ENCODE measurements at regions not wholly inside any gene's neighbourhood (a gene's known extent, or its start where the extent isn't known, plus 50 kb on each side); places are given as distances from the start of the nearest gene placed in this dataset.
A peak's percentile ranks its signal among the peaks of the same experiment; 100 is the strongest.

DNA sequence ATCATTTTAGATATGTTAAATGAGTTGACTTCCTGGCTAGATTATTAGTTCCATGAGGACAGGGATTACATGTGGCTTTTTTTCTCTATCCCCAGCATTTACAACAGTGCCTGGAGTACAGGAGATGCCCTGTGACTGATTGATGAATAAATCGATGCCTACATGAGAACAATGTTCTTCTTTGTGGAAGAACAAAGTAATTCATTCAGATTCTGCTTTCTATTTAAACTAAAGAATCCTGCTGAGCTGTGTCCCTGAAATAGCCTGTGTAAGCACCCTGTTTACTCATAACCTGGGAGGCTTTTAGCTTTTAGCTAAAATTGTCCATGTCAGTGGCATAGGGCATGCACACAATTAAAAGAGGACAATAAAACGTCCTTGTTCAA is 125.1 kb upstream of the BTBD3 start:
- no peak for DNase-seq (ENCODE audit: extremely low read depth, low read depth)
- TF ChIP-seq, protein P1, sequence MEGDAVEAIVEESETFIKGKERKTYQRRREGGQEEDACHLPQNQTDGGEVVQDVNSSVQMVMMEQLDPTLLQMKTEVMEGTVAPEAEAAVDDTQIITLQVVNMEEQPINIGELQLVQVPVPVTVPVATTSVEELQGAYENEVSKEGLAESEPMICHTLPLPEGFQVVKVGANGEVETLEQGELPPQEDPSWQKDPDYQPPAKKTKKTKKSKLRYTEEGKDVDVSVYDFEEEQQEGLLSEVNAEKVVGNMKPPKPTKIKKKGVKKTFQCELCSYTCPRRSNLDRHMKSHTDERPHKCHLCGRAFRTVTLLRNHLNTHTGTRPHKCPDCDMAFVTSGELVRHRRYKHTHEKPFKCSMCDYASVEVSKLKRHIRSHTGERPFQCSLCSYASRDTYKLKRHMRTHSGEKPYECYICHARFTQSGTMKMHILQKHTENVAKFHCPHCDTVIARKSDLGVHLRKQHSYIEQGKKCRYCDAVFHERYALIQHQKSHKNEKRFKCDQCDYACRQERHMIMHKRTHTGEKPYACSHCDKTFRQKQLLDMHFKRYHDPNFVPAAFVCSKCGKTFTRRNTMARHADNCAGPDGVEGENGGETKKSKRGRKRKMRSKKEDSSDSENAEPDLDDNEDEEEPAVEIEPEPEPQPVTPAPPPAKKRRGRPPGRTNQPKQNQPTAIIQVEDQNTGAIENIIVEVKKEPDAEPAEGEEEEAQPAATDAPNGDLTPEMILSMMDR (IDR thresholded peaks at IDR 0.05; ENCODE audit: low read depth, low read length), result no peak

DNA sequence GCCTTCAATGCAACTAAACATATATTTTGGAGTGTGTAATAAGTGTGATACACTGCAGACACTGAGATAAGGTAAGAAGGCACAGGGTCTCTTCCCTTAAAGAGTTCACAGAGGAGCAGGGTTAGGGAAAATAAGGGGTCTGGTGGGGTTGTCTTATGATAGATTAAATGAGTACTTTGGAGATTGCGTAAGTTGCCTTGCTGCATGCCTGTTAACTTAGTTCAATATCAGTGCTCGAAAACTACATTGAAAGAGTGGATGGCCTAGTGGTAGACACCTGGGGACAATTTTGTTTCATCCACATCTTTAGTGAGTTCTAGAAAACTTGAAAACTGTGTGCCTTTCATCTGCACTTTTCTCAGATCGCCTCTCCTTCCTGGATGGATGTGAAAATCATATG is 123.2 kb upstream of the BTBD3 start:
- no peak for DNase-seq (ENCODE audit: extremely low read depth, low read depth)
- TF ChIP-seq, protein P1 (IDR thresholded peaks at IDR 0.05; ENCODE audit: low read depth, low read length), result no peak

DNA sequence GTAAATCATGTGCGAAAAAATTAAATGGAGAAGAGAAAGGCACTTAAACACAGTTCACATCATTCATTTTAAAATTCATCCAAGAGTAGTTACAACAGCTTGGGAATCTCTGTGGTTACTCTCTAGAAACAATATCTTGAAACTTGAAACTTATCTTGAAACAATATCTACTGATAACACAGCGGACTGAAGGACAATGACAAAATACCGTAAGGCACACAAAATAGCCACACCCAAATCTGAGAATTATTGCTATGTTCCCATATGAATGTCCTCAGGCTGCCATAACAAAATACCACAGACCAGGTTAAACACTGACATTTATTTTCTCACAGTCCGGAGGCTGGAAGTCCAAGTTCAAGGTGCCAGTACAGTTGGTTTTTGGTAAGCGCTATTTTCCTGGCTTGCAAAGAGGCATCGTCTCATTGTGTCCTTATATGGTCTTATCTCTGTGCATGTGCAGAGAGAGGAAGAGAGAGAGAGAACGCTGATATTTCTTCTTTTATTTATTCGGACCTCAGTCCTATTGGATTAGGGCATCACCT is 122.5 kb upstream of the BTBD3 start:
- no peak for DNase-seq (ENCODE audit: extremely low read depth, low read depth)
- TF ChIP-seq, protein P1 (IDR thresholded peaks at IDR 0.05; ENCODE audit: low read depth, low read length), result no peak

DNA sequence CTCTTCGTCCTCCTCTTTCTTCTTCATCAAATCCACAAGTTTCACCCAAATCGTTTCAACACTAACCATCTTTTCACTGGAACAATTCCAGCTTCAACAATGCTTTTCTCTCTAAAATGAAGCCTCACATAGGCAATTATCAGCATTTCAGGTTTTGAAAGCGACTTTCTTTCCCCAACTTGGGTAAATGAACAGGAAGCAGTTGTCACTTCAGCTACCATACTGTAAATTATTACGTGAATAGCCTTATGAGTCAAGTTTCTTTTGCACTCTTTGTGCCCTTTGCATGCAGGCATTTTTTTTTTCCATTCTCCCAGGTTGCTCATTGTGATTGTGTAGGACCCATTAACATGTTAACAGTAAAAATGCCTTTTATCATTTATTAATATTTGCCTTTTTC is 121.7 kb upstream of the BTBD3 start:
- TF ChIP-seq, protein P1 (IDR thresholded peaks at IDR 0.05; ENCODE audit: low read depth, low read length), result no peak
- DNase-seq (ENCODE audit: extremely low read depth, low read depth), result no peak

DNA sequence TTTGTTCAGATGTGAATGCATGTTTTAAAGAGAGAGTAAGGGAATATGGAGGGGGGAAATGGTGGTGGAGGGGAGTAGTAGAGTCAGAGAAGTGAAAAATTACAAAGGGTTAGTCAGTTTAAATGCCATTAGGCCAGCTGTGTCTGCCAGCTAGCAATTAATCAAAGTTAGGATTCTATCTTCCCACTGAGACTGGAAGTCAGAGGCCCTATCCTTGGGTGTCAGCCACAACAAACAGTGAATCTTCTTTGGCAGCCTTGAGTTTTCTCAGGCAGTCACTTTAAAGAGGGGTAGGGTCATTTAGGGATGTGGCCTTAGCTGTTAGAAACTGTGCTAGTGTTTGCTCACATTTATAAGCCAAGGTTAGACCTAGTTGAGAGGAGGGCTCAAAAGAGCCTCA is 120.5 kb upstream of the BTBD3 start:
- TF ChIP-seq, protein P1 (IDR thresholded peaks at IDR 0.05; ENCODE audit: low read depth, low read length), result no peak
- DNase-seq (ENCODE audit: extremely low read depth, low read depth), result no peak

DNA sequence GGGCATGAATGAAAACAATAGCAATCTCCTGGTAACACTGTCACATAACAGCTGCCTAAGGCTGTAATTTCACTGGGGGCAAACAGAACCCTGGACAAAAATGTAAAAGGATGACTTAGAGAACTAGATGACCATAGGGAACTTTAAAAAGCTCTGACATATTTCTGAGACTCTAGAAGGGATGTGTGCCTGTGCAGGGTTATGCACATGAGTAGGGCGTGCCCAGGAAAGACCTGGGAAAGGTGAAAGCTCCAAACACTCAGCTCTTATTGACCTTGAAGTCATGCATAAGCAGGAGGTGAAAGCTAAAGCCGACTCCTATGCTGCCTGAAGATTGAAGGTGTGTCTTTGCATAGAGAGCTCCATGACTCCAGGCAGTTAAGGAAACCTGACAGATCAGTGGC is 118.4 kb upstream of the BTBD3 start:
- DNase-seq (ENCODE audit: extremely low read depth, low read depth), result no peak
- TF ChIP-seq, protein P1 (IDR thresholded peaks at IDR 0.05; ENCODE audit: low read depth, low read length), result no peak

DNA sequence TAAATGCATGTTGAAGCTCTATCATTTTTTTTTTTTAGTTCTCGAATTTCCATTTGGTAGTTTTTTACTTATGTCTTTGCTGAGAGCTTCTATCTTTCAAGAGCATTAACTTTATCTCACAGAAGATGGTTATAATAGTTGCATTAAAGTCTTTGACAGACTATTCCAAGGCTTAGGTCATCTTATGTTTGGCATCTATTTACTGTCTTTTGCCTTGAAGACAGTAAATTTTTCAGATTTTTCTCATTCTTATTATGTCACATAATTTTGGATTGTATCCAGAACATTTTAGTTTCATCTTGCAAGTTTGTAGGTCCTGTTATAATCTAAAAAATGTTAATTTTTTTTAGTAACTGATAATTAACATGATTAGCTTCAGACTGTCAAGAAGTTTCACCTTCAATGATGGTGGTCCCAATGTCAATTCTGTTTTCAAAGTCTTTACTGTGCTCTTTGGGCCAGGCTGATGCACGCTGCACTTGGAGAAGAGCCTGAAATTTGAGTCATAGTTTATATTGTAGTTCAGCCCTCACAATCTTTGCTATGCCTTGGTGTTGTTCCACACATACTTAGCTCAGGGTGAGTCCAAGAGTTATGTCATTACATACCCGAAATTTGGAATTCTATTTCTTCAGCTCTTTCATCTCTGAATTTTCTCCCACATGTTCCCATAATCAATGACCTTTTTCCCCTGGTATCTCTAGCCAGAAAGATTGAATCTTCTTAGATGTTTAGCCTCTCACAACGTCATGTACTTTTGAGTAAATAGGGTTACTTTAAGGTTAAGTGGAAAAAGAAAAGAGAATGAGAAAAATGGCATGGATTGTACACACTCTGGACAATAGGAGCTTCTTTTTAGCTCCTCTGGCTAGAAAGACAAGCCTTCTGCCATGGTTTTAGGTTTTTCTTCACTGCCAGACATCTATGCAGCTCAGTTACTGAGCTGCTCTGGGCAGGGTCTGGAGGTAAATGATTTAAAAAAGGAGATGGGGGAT is 110.3 kb upstream of the BTBD3 start:
- TF ChIP-seq, protein P1 (IDR thresholded peaks at IDR 0.05; ENCODE audit: low read depth, low read length), result no peak
- DNase-seq (ENCODE audit: extremely low read depth, low read depth), result peak; percentile 52
